H9 (cell line): ENCODE measurements at regions not wholly inside any gene's neighbourhood (a gene's known extent, or its start where the extent isn't known, plus 50 kb on each side); places are given as distances from the start of the nearest gene placed in this dataset.

Source experiments
- DNase-seq: peaks from one replicate; pipeline ENCODE4 v3.0.0-alpha.2; 2017
- H2AFZ ChIP-seq: one replicate; pipeline ENCODE4 v1.6.1; 2013; ENCODE audit warnings: mild to moderate bottlenecking, low read length, control low read depth, moderate library complexity
- H2AK5ac ChIP-seq: 2 replicates; pipeline ENCODE4 v1.6.1; 2013; ENCODE audit warnings: low read length, control low read depth, mixed read lengths; ENCODE audit not compliant: insufficient read length
- H2BK120ac ChIP-seq: one replicate; pipeline ENCODE4 v1.6.1; 2013; ENCODE audit warnings: low read depth, mild to moderate bottlenecking, low read length, control low read depth, inconsistent platforms; ENCODE audit not compliant: poor library complexity, severe bottlenecking
- H2BK12ac ChIP-seq: 2 replicates; pipeline ENCODE4 v1.6.1; 2013; ENCODE audit warnings: low read length, control low read depth, mixed read lengths, low read depth; ENCODE audit not compliant: insufficient read length
- H2BK15ac ChIP-seq: 2 replicates; pipeline ENCODE4 v1.6.1; 2013; ENCODE audit warnings: low read depth, low read length, control low read depth
- H2BK20ac ChIP-seq: one replicate; pipeline ENCODE4 v1.6.1; 2013; ENCODE audit warnings: low read depth, mild to moderate bottlenecking, low read length, control low read depth, inconsistent platforms; ENCODE audit not compliant: poor library complexity, severe bottlenecking
- H2BK5ac ChIP-seq: 2 replicates; pipeline ENCODE4 v1.6.1; 2013; ENCODE audit warnings: low read length, control low read depth, mixed read lengths; ENCODE audit not compliant: insufficient read length
- H3K14ac ChIP-seq: 2 replicates; pipeline ENCODE4 v1.6.1; 2013; ENCODE audit warnings: low read length, control low read depth; ENCODE audit not compliant: insufficient read depth
- H3K18ac ChIP-seq: 2 replicates; pipeline ENCODE4 v1.6.1; 2013; ENCODE audit warnings: low read depth, mild to moderate bottlenecking, mixed read lengths, low read length, control low read depth; ENCODE audit not compliant: insufficient read length
- H3K23ac ChIP-seq: 2 replicates; pipeline ENCODE4 v1.6.1; 2013; ENCODE audit warnings: low read length, control low read depth, mixed read lengths, low read depth; ENCODE audit not compliant: insufficient read length
- H3K23me2 ChIP-seq: 2 replicates; pipeline ENCODE4 v1.6.1; 2013; ENCODE audit warnings: low read depth, mild to moderate bottlenecking, mixed read lengths, low read length, control low read depth; ENCODE audit not compliant: insufficient read length, poor library complexity, severe bottlenecking
- H3K27ac ChIP-seq: 2 replicates; pipeline ENCODE4 v1.5.1; 2013; ENCODE audit warnings: low read length, control low read depth, mixed read lengths, low read depth; ENCODE audit not compliant: insufficient read length
- H3K27me3 ChIP-seq: 2 replicates; pipeline ENCODE4 v1.6.1; 2013; ENCODE audit warnings: low read length, control low read depth, inconsistent platforms; ENCODE audit not compliant: insufficient read depth
- H3K4ac ChIP-seq: 2 replicates; pipeline ENCODE4 v1.6.1; 2013; ENCODE audit warnings: low read depth, mild to moderate bottlenecking, control low read depth, inconsistent platforms, low read length, moderate library complexity
- H3K4me1 ChIP-seq: 2 replicates; pipeline ENCODE4 v1.6.1; 2013; ENCODE audit warnings: low read length, control low read depth, inconsistent platforms; ENCODE audit not compliant: insufficient read depth
- H3K4me2 ChIP-seq: 2 replicates; pipeline ENCODE4 v1.6.1; 2013; ENCODE audit warnings: low read length, control low read depth, mixed read lengths; ENCODE audit not compliant: insufficient read length, insufficient read depth
- H3K56ac ChIP-seq: 2 replicates; pipeline ENCODE4 v1.6.1; 2013; ENCODE audit warnings: low read depth, mild to moderate bottlenecking, mixed read lengths, low read length, control low read depth; ENCODE audit not compliant: insufficient read length
- H3K79me1 ChIP-seq: 2 replicates; pipeline ENCODE4 v1.6.1; 2013; ENCODE audit warnings: low read depth, mild to moderate bottlenecking, moderate library complexity, low read length, control low read depth, inconsistent platforms; ENCODE audit not compliant: insufficient read depth, poor library complexity, severe bottlenecking
- H3K79me2 ChIP-seq: 2 replicates; pipeline ENCODE4 v1.6.1; 2013; ENCODE audit warnings: low read length, control low read depth, inconsistent platforms; ENCODE audit not compliant: insufficient read depth
- H3K9ac ChIP-seq: 2 replicates; pipeline ENCODE4 v1.6.1; 2013; ENCODE audit warnings: low read length, control low read depth, mixed read lengths; ENCODE audit not compliant: insufficient read length; ENCODE audit errors: extremely low read depth
- H3K9me3 ChIP-seq: one replicate; pipeline ENCODE4 v1.6.1; 2013; ENCODE audit warnings: low read depth, low read length, inconsistent platforms; ENCODE audit not compliant: control insufficient read depth
- H3T11ph ChIP-seq: one replicate; pipeline ENCODE4 v1.6.1; 2013; ENCODE audit warnings: mild to moderate bottlenecking, low read length, control low read depth, inconsistent platforms
- H4K20me1 ChIP-seq: one replicate; pipeline ENCODE4 v1.6.1; 2013; ENCODE audit not compliant: control insufficient read depth, insufficient read length, insufficient read depth
- H4K5ac ChIP-seq: 2 replicates; pipeline ENCODE4 v1.6.1; 2013; ENCODE audit warnings: low read depth, mild to moderate bottlenecking, mixed read lengths, low read length, control low read depth; ENCODE audit not compliant: insufficient read length
- H4K8ac ChIP-seq: replicated peaks from 2 replicates; pipeline ENCODE4 v1.6.1; 2013; ENCODE audit warnings: low read length, control low read depth, mixed read lengths, low read depth; ENCODE audit not compliant: insufficient read length
- H4K91ac ChIP-seq: 2 replicates; pipeline ENCODE4 v1.6.1; 2013; ENCODE audit warnings: low read depth, mild to moderate bottlenecking, moderate library complexity, mixed read lengths, low read length, control low read depth; ENCODE audit not compliant: insufficient read length
- H3K27ac Mint-ChIP-seq, 3 experiments: 2 replicates in 2 of 3; 3 replicates in 1 of 3; pipeline ENCODE4 v1.8.0; 2020 to 2021; ENCODE audit warnings: mixed read lengths in 3 of 3, mild to moderate bottlenecking in 1 of 3, moderate library complexity in 1 of 3
- H3K27me3 Mint-ChIP-seq: 2 replicates; pipeline ENCODE4 v1.8.0; 2021; ENCODE audit warnings: low read depth, mild to moderate bottlenecking, moderate library complexity, mixed read lengths
- H3K36me3 Mint-ChIP-seq, 3 experiments: 2 replicates in 2 of 3; 3 replicates in 1 of 3; pipeline ENCODE4 v1.8.0; 2020 to 2021; ENCODE audit warnings: low read depth in 3 of 3, mixed read lengths in 3 of 3; ENCODE audit not compliant: insufficient read depth in 1 of 3
- H3K4me1 Mint-ChIP-seq, 2 experiments: 2 replicates each; pipeline ENCODE4 v1.8.0; 2020; ENCODE audit warnings: mixed read lengths in 2 of 2
- H3K4me3 Mint-ChIP-seq, 2 experiments: 2 replicates in 1 of 2; 3 replicates in 1 of 2; pipeline ENCODE4 v1.8.0; 2020 to 2021; ENCODE audit warnings: mild to moderate bottlenecking in 2 of 2, mixed read lengths in 2 of 2, moderate library complexity in 1 of 2
- H3K9me3 Mint-ChIP-seq, 2 experiments: 2 replicates in 1 of 2; 3 replicates in 1 of 2; pipeline ENCODE4 v1.8.0; 2020; ENCODE audit warnings: mild to moderate bottlenecking in 2 of 2, mixed read lengths in 2 of 2, moderate library complexity in 1 of 2
- CTCF ChIP-seq: fragments of 200-600 bp; sonication (generic); conservative IDR thresholded peaks from 3 replicates; pipeline ENCODE4 v1.8.0; 2021; ENCODE audit warnings: antibody characterized with exemption, mild to moderate bottlenecking
- WGBS: extraction: QIAGEN DNeasy Blood & Tissue Kit; methylation state at CpG from one replicate; pipeline ENCODE4 v1.1.7; 2013; ENCODE audit warnings: missing lambda C conversion rate, low lambda C conversion rate, mixed read lengths; ENCODE audit not compliant: insufficient read length; ENCODE audit errors: extremely low coverage; 5-methylcytosine and 5-hydroxymethylcytosine counted together

GRCh38 chr21:28226563-28226962 is 766.1 kb downstream of the LTN1 start:
- no CpG with 5 or more reads among the region's 2 CpGs for WGBS
- Histone ChIP-seq H3K23me2 (no peaks in the 10 kb centered on the region), H3K23ac (no peak overlapping the region), H3K18ac (no peak overlapping the region), H2BK5ac (no peak overlapping the region), H4K91ac (no peak overlapping the region), H3K4me2 (no peak overlapping the region), H4K20me1 (no peaks in the 10 kb centered on the region), H3K9me3 (no peaks in the 10 kb centered on the region), H3K4ac (no peak overlapping the region), H2AK5ac (no peak overlapping the region), H3K4me1 (no peaks in the 10 kb centered on the region), H3K9ac (no peak overlapping the region), H3K14ac (no peak overlapping the region), H4K5ac (no peak overlapping the region), H2AFZ (no peak overlapping the region), H2BK20ac (no peak overlapping the region), H2BK12ac (no peak overlapping the region), H4K8ac (no peak overlapping the region), H3K27me3 (no peaks in the 10 kb centered on the region), H3K27ac (no peak overlapping the region), H2BK120ac (no peak overlapping the region), H3K79me2 (no peaks in the 10 kb centered on the region), H3T11ph (no peak overlapping the region), H3K79me1 (no peaks in the 10 kb centered on the region), H2BK15ac (no peak overlapping the region), H3K56ac (no peak overlapping the region)
- no peak for TF ChIP-seq CTCF
- DNase-seq = no peak
- H3K9me3 Mint-ChIP-seq = no peaks in the 10 kb centered on the region
- H3K27ac Mint-ChIP-seq = no peak overlapping the region
- no peak overlapping the region for H3K4me3 Mint-ChIP-seq
- H3K36me3 Mint-ChIP-seq = no peaks in the 10 kb centered on the region
- peaks cover 0 to 5% of the 10 kb centered on the region in 2 experiments; a peak in 2 of 4 replicates for H3K4me1 Mint-ChIP-seq
- no peaks in the 10 kb centered on the region for H3K27me3 Mint-ChIP-seq
